ENCODE measurements at regions not wholly inside any gene's neighbourhood (a gene's known extent, or its start where the extent isn't known, plus 50 kb on each side); places are given as distances from the start of the nearest gene placed in this dataset.
"Not testable (repeated sequence)": the region's sequence is repeated elsewhere in the genome, so short reads cannot be mapped to it uniquely, and the experiment has no call there.

- DNase-seq: no peak
Measured at GRCh38 chr1:29397981-29398380, 161.7 kb downstream of the PTPRU start.

- no peak for DNase-seq
Measured at GRCh38 chr1:29397256-29397590, 160.9 kb downstream of the PTPRU start.

GRCh38 chr1:29396438-29397255 is 160.3 kb downstream of the PTPRU start:
- DNase-seq: no peak

GRCh38 chr1:29395736-29396437 is 159.6 kb downstream of the PTPRU start:
- no peak for DNase-seq

- no peak for DNase-seq
Measured at GRCh38 chr1:29394521-29395225, 158.4 kb downstream of the PTPRU start.

- DNase-seq: no peak
Measured at GRCh38 chr1:29393451-29393826, 157.1 kb downstream of the PTPRU start.

- DNase-seq: no peak
Measured at GRCh38 chr1:29392486-29393450, 156.4 kb downstream of the PTPRU start.

GRCh38 chr1:29392036-29392435 is 155.7 kb downstream of the PTPRU start:
- no peak for DNase-seq

GRCh38 chr1:29391362-29391880 is 155.1 kb downstream of the PTPRU start:
- no peak for DNase-seq

GRCh38 chr1:29390491-29391361 is 154.4 kb downstream of the PTPRU start:
- DNase-seq: no peak

GRCh38 chr1:29390075-29390474 is 153.8 kb downstream of the PTPRU start:
- DNase-seq: no peak

GRCh38 chr1:29389533-29390041 is 153.3 kb downstream of the PTPRU start:
- DNase-seq: no peak

- no peak for DNase-seq
Measured at GRCh38 chr1:29388884-29389283, 152.6 kb downstream of the PTPRU start.

- no peak for DNase-seq
Measured at GRCh38 chr1:29388170-29388569, 151.8 kb downstream of the PTPRU start.

- DNase-seq: no peak
Measured at GRCh38 chr1:29387210-29387609, 150.9 kb downstream of the PTPRU start.

GRCh38 chr1:29386453-29386852 is 150.1 kb downstream of the PTPRU start:
- not testable (repeated sequence) for DNase-seq

- DNase-seq: no peak
Measured at GRCh38 chr1:29385966-29386365, 149.6 kb downstream of the PTPRU start.

GRCh38 chr1:29384496-29385015 is 148.2 kb downstream of the PTPRU start:
- DNase-seq: no peak

- DNase-seq: no peak
Measured at GRCh38 chr1:29383746-29384371, 147.5 kb downstream of the PTPRU start.
